ENCODE measurements at regions not wholly inside any gene's neighbourhood (a gene's known extent, or its start where the extent isn't known, plus 50 kb on each side); places are given as distances from the start of the nearest gene placed in this dataset.
"Not testable (repeated sequence)": the region's sequence is repeated elsewhere in the genome, so short reads cannot be mapped to it uniquely, and the experiment has no call there.

DNA sequence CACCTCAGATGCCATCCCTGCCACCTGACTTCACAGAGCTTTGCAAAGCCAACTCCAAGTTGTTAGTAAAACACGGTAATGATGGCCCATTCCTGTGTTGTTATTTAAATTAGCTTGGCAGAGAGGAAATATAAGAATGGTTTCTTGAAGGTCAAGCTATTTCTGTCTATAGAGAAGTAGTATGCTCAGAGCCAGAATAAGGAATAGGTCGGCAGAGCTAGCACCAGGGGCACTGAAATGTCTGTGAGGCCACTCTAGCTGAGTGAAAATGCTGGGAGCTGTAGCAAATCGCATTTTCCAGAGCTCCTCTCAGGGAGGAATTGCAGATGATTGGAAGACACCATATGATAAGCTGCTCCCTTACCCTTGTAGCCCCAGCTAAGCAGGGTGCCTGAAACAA is 615.4 kb upstream of the NR3C2 start:
- no peak for TF ChIP-seq CTCF (IDR thresholded peaks at IDR 0.05; ENCODE audit: insufficient read depth, missing control alignments)
- FAIRE-seq (no peak), DNase-seq (ENCODE audit: insufficient read length, low spot score) (no peak)

DNA sequence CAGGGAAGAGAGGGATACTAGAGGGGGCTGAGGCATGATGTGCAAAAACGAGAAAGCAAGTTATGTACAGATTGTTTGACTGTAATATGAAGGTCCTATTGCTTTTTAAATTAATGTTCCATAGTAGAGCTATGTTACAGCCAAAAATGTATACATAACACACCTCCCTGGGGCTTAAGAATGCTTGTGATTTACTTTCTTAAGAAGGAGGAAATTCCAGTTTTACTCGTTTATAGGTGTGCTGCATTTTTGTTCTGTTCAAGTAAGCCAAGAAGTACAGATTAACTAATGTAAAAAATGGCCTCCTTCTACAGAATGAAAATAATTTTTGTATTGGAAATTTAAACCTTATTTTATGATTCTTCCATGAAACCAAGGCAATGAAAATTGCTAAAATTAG is 614.4 kb upstream of the NR3C2 start:
- no peak for TF ChIP-seq CTCF (IDR thresholded peaks at IDR 0.05; ENCODE audit: insufficient read depth, missing control alignments)
- FAIRE-seq (no peak), DNase-seq (ENCODE audit: insufficient read length, low spot score) (no peak)

DNA sequence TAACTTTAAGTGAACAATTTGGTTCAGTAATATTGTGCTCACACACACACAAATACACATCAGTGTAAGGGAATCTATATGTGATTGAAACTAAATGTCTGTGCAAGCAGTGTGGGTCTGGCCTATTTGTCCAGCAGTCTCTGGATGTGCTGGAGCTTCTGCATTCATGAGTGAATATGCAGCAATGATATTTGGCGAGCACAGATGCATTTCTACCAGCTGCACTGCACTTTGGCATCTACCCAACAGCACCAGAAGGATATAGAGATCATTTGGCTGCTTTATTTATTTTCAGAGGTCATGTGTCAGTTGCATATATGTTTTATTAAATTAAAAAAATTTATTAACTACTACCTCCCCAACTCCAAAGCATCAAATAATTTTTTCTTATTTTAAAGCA is 613.4 kb upstream of the NR3C2 start:
- no peak for TF ChIP-seq CTCF (IDR thresholded peaks at IDR 0.05; ENCODE audit: insufficient read depth, missing control alignments)
- DNase-seq (ENCODE audit: insufficient read length, low spot score) (no peak), FAIRE-seq (no peak)

DNA sequence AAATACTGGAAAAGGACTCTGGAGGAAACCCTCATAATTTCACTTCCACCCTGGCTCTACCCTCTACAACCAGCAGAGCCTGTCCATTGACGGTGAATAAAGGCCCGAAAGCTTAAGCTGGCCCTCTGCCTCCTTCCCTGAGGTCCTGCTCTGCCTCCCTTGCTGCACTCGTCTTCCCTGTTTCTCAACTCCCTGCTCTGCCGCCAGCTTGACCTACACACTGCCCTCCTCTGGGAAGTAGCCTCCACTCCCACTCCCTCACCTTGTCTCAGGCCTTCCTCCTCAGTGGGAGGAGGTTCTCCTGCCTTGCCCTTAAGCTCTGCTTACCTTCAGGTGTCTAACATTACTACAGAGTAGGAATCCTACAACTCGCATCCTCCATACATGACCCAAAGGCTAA is 608.6 kb upstream of the NR3C2 start:
- no peak for TF ChIP-seq CTCF (IDR thresholded peaks at IDR 0.05; ENCODE audit: insufficient read depth, missing control alignments)
- no peak for DNase-seq (ENCODE audit: insufficient read length, low spot score)
- no peak for FAIRE-seq

GRCh38 chr4:149048451-149049143 is 606.4 kb upstream of the NR3C2 start:
- no peak for TF ChIP-seq CTCF (IDR thresholded peaks at IDR 0.05; ENCODE audit: insufficient read depth, missing control alignments)
- DNase-seq (ENCODE audit: insufficient read length, low spot score) (no peak), FAIRE-seq (no peak)

DNA sequence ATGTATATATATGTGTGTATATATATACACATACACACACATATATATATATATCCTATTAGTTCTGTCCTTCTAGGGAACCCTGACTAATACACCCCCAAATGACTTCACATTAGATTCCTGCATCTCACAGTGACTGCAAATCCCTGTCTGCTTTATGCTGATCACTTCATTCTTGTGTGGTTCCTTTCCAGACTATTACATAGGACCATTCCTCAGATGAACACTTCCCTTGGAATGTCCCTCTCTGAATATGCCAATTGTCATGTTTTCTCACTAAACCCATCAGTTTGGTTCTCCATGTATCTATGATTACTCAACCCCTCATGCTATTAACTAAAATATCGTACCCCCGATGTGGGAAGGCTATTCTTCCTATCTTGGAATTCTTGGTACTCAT is 605.2 kb upstream of the NR3C2 start:
- TF ChIP-seq CTCF (IDR thresholded peaks at IDR 0.05; ENCODE audit: insufficient read depth, missing control alignments): no peak
- FAIRE-seq: no peak

DNA sequence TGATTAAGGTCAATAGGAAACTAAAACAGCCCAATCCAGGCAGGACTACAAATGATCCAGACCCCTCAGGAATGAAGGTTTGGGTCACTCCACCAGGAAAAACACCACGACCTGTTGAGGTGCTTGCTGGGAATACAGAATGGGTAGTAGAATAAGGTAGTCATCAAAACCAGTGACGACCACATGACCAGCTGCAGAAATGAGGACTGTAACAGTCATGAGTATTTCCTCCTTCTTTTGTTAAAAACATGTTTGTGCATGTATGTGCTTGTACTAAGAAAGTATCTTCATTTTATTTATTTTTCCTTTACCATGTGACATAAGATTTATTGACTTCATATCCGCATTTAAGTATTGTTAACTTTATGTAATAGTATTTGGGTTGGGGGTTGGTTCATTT is 603.5 kb upstream of the NR3C2 start:
- no peak for TF ChIP-seq CTCF (IDR thresholded peaks at IDR 0.05; ENCODE audit: insufficient read depth, missing control alignments)
- DNase-seq (ENCODE audit: insufficient read length, low spot score) (no peak), FAIRE-seq (no peak)

More for the DNA sequence above, 605.2 kb upstream of the NR3C2 start:
- no peak for DNase-seq (ENCODE audit: insufficient read length, low spot score)

DNA sequence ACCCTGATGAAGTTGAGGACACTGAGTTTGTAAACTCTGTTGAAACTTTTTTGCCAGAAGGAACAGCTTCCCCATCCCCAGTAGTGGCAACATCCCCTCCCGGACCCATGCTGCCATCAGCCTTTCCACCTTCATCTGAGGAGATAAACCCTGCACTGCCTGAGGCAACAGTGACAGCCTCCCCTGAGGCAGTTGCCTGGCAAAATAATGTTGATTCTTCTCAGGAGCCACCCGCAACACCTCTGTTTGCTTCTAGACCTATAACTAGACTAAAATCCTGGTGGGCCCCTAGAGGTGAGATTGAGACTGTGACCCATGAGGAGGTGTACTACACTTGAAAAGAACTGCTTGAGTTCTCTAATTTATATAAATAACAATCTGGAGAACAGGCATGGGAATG is 597.6 kb upstream of the NR3C2 start:
- DNase-seq (ENCODE audit: insufficient read length, low spot score); FAIRE-seq: not testable (repeated sequence)
